GM10266 (cell line): ENCODE measurements at regions not wholly inside any gene's neighbourhood (a gene's known extent, or its start where the extent isn't known, plus 50 kb on each side); places are given as distances from the start of the nearest gene placed in this dataset.

Source experiments
- DNase-seq: peaks from one replicate; pipeline ENCODE4 v3.0.0; 2012; ENCODE audit errors: extremely low spot score
- TF ChIP-seq, protein P1 (sequence below): IDR thresholded peaks from 2 replicates; pipeline ENCODE4 v1.5.1; 2012; ENCODE audit warnings: mild to moderate bottlenecking, low read depth; ENCODE audit not compliant: control insufficient read depth, insufficient read depth; ENCODE audit errors: missing control alignments

DNA sequence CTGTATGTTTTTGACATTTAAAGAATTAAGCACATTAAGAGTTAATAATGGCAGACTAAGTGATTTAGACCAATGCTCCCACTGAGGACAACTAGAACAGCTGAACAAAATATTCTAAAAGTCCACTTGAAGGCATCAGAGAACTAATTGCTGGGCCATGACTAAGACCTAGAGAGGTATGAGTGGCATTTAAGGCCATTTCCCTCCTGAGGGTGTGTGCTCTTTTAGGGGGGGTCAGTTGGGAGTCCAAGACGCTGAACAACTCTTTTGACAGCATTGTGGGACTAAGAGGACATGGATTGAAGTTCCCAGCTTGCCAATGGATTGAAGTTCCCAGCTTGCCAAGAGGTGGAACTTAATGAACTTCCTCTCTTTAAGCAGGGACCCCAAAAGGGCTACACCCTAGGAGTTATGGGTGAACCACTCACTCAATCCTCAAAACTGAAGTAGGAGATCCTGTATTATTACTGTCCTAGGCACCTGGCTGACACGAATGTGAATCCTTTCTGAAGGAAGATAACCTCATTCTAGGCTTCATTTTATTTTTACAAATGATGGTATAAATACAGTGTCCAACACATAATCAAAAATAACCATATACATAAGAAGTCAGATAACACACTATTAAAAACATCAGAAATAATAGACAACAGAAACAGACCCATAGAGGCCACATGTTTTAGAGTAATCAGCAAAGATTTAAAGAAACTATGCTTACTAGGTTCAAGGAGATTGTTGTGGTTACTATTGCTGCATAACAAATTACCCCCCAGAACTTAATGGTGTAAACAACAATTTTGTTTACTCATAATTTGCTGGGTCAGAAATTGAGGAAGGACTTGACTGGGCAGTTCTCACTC lies 175.1 kb downstream of the VEGFA start:
- no peak for DNase-seq
- TF ChIP-seq, protein P1, sequence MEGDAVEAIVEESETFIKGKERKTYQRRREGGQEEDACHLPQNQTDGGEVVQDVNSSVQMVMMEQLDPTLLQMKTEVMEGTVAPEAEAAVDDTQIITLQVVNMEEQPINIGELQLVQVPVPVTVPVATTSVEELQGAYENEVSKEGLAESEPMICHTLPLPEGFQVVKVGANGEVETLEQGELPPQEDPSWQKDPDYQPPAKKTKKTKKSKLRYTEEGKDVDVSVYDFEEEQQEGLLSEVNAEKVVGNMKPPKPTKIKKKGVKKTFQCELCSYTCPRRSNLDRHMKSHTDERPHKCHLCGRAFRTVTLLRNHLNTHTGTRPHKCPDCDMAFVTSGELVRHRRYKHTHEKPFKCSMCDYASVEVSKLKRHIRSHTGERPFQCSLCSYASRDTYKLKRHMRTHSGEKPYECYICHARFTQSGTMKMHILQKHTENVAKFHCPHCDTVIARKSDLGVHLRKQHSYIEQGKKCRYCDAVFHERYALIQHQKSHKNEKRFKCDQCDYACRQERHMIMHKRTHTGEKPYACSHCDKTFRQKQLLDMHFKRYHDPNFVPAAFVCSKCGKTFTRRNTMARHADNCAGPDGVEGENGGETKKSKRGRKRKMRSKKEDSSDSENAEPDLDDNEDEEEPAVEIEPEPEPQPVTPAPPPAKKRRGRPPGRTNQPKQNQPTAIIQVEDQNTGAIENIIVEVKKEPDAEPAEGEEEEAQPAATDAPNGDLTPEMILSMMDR, result no peak

GRCh38 chr6:43943781-43944250 lies 173.8 kb downstream of the VEGFA start:
- TF ChIP-seq, protein P1, result no peak
- no peak for DNase-seq

DNA sequence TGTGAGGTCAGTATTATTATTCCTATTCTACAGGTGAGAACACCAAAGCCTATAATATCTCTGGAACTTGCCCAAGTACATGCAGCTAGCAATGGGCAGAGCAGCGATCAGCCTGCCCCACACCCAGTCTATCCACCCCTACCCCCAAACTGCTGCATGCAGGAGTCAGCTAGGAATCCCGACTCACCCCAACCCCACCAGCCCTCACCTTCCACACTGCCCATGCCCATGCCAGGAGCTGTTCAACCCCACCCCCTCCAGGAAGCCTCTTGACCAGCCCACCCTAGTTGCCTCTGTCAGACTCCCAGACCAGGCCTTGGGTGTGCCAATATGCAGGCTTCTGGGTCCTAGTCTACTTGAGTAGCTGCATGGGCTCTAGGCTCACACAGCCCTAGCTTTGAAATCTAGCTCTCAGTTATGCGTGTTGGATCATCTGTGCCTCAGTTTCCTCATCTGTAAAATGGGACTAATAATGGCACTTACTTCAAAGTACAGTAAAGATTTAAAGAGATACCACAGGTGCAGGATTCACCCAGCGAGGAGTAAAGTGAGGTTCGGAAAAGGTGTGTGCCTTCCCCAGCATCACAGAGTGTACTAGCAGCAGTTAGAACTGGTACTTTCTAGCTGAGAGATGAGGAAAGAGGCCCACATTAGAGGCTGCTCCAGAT lies 173.2 kb downstream of the VEGFA start:
- no peak for DNase-seq
- TF ChIP-seq, protein P1, result no peak

- TF ChIP-seq, protein P1, result no peak
- DNase-seq, result no peak
Observed at GRCh38 chr6:43942616-43943015, 172.6 kb downstream of the VEGFA start.

DNA sequence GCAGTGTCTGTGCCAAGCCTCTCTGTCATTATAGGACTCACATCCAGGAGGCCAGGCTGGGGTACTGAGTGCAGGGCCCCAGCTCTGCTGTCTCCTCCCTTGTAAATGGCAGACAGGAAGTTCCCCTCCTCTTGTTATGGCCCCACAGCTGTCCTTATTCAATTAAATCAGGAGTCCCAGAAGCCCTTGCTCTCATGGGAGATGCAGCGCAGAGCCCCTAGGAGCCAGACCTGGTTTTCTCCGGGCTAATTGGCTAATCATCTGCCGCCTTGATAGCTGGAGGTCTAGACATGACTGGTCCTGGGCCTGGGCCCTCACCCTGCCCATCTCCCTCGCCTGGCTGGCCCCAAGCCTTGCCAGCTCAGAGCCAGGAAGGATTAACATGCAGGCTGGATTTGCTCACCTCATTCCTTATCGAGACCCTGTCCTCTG lies 172.0 kb downstream of the VEGFA start:
- TF ChIP-seq, protein P1, result no peak
- DNase-seq, result no peak

- no peak for DNase-seq
- TF ChIP-seq, protein P1, result no peak
Observed at GRCh38 chr6:43941174-43941573, 171.2 kb downstream of the VEGFA start.
